HG03159 (cell line): ENCODE measurements at regions not wholly inside any gene's neighbourhood (a gene's known extent, or its start where the extent isn't known, plus 50 kb on each side); places are given as distances from the start of the nearest gene placed in this dataset.
"Not testable (repeated sequence)": the region's sequence is repeated elsewhere in the genome, so short reads cannot be mapped to it uniquely, and the experiment has no call there.

Experiments
- ATAC-seq: cut with Tn5 transposase; IDR thresholded peaks from one replicate; pipeline ENCODE4 v1.9.1; 2021; ENCODE audit warnings: mild to moderate bottlenecking, moderate library complexity; ENCODE audit not compliant: unreplicated experiment

- ATAC-seq = no peak
Observed at GRCh38 chr10:2925631-2926030, 141.7 kb upstream of the PFKP start.

GRCh38 chr10:2924431-2924830 is 142.9 kb upstream of the PFKP start:
- no peak for ATAC-seq

DNA sequence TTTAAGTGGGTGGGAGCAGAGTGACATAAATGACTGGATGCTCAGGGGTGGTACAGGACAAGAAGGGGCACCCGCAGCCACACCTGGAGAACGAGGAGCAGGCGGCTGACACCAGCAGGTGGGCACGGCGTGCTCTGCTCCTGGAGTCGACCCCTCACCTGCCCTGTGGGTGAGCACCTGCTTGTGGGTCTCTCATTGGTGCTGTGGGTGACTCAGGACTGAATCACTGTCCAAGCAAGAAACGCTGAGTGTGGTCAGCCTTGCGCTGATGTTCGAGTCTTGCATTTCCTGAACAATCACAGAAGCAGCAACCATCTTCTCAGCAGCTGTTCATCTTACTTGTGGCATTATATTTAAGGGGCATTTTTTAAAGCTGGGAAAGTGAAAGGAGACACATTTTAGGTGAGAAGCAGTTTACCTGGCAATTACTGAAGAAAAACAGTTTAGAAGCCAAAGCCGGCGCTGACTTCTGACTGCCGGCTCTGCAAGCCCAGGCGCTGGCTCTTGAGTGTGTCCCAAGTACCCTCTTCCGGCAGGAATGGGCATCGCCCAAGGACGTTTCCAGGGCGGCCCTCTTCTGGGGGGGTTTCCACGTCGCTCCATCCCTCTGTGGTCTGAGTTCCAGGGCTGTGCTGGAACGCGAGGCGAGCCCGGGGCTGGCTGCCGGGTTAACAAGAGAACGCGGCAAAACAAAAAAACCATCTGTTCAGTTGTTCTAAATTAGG is 145.2 kb upstream of the PFKP start:
- no peak for ATAC-seq

DNA sequence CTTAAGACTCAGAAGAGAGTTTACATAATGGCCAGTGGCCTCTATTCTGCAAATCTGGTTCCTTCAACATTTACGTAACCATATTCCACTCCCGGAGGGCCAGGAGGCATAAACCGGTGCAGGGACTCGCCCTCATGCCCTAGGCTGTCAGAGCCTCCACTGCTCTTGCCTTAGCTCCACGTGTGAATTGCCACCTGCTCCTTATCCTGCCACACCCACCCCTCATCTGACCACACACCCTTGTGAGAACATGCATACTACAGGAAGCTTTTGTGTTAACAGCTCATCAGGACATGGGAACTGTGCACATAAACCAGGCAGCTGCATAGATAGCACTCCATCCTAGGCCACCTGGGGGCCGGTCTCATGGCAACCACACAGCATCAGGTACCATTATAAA is 146.7 kb upstream of the PFKP start:
- no peak for ATAC-seq

DNA sequence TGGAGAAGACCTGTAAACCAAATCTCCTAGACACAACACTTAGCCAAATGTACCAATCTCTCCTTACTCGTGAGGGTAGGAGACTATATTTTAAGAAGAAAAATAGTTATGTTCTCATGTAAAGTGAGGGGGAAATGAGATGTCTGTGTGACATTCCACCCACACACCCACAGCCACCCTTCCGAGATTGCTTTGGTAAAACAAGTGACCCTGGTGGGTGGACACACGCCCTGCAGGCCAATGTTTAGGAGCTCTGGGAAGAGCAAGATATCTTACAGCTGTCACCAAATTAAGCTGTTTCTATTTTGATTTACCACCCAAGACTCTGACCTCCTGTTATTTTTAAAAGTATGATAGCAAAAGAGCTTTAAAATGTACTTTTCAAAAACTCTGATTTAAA is 147.2 kb upstream of the PFKP start:
- no peak for ATAC-seq

DNA sequence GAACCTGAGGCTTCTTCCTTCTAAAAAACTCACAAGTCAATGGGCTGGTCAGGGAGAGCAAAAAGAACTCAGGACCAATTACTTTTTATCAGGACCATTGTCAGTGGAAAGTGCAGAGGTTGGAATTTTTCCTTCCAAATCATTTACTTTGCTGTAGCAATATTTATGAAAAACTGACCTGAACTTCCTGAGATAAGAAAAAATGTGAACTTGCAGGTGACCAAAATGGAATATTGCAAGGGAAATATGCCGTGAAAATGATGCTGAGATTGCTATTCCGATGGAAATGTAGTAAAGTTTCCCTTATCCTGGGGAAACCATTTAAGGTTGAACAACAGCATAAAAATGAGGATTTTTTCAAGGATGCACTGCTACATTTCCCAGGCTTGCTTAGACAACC is 148.3 kb upstream of the PFKP start:
- ATAC-seq = no peak

DNA sequence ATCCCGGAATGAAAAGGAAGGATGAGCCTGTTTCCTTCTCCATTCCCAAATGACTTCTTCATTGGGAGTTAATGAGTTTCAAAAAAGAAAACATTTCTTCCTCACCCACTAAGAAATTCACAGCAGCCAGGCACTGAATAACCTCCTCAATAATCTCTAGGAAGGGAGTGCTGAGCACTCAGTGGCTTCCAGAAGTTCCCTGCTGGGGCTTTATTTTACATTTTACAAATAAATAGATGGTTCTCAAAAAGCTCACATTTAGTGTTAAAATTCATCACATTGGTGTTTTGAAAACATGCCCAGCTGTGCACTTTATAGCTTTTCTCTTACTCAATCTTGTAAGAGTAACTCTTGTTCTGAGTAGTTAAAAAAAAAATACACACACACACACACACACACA is 148.9 kb upstream of the PFKP start:
- no peak for ATAC-seq

- ATAC-seq = no peak
Observed at GRCh38 chr10:2917926-2918325, 149.4 kb upstream of the PFKP start.

GRCh38 chr10:2915412-2915811 is 151.9 kb upstream of the PFKP start:
- no peak for ATAC-seq

DNA sequence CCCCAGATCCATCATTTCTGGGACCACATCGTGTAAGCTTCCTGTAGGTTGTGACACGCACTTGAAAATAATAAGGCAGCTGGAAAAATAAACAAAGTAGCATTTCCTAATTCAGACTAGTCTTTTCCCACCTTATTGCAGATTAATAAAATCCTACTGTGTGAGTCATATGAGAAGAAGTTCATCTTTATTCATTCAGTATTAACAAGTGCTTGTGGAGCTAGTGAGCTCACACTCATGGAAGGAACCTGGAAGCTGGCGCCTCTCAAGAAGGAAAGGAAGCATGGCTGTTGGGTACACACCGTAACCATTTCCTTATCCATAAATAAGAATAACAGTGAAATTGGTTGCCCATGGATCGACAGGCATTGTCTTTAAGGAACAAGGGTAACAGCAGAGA is 152.6 kb upstream of the PFKP start:
- no peak for ATAC-seq

DNA sequence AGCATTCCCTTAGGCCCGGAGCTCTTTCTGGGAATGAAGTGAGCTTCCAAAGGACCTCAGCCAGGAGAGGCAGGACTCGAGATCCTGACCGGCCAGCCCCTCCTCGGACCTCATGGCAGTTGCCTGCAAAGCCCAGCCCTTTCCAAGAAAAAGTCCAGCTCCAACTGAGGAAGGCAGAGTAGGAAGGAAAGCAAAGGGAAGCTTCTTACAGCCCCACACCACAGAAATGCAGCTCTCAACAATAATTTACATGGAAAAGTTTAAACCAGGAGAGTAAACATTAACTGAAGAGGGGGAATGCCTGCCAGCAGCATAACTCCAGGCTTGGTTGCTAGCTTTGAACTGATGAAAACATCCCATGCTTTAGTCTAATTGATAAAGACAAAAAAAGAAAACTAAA is 153.9 kb upstream of the PFKP start:
- ATAC-seq = no peak

GRCh38 chr10:2910656-2911055 is 156.7 kb upstream of the PFKP start:
- ATAC-seq = no peak

DNA sequence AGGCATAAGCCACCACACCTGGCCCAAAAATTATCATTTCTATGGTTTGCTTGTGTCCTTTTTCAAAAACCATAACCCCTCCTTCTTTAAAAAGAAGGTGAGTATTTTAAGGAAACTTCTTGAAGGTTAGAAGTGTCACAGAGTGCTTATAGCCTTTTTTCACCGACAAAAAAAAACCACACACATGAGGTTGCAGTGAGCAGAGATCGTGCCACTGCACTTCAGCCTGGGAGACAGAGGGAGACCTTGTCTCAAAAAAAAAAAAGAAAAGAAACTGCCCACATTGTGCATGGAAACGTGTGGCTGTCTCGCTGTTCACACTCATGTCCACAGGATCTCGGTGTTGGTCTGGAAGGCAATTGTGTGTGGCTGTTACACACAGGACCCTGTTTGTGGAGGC is 157.4 kb upstream of the PFKP start:
- no peak for ATAC-seq

DNA sequence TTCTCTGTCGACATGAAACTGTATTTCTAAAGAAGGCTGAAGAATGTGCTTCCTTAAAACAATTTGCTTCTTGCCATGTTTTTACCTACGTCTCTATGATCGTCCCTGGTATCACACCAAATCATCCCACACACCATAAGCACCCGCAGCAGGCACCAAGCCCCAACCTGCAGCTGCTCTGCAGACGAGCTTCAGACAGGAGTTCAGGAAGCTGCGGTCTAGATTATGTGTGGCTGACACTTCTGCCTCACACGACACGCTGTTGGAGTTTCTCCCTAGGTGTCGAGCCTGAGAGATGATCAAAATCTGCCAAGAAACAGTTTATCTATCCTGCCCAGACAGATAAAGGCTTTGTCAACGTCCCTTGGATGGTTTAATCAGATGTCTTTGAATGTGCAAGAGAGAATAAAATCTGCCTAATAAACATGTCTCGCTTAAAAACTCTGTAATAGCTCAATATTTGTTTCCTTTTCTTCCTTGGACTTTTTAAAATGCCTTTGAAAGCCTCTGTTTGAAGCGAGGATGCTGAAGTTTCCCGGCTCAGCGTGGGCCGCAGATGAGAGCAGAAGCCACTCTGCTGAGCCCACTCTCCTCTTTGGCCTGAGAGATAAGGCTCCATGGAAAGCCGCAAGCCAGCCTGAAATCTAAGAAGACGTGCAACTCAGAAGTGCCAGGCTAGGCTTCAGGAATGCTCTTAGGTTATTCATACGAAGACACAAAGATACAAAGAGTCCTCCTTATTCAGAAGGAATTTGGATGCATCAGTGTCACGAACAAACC is 158.3 kb upstream of the PFKP start:
- ATAC-seq = no peak

DNA sequence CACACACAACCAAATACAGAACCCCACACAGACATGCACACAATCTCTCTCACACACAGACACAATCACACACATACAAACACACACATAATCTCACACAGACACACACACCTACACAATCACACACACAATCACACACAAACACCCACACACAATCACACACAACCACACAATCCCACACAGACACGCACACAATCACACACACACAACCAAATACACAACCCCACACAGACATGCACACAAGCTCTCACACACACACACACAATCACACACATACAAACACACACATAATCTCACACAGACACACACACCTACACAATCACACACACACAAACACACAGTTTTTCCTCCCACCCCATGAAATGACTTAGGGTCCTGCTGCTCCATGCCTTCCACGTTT is 160.4 kb upstream of the PFKP start:
- ATAC-seq = no peak

- ATAC-seq = no peak
Observed at GRCh38 chr10:2905851-2906250, 161.5 kb upstream of the PFKP start.

GRCh38 chr10:2900530-2900929 is 166.8 kb upstream of the PFKP start:
- no peak for ATAC-seq

GRCh38 chr10:2899246-2899951 is 167.9 kb upstream of the PFKP start:
- no peak for ATAC-seq

- no peak for ATAC-seq
Observed at GRCh38 chr10:2898509-2898860, 168.9 kb upstream of the PFKP start.

DNA sequence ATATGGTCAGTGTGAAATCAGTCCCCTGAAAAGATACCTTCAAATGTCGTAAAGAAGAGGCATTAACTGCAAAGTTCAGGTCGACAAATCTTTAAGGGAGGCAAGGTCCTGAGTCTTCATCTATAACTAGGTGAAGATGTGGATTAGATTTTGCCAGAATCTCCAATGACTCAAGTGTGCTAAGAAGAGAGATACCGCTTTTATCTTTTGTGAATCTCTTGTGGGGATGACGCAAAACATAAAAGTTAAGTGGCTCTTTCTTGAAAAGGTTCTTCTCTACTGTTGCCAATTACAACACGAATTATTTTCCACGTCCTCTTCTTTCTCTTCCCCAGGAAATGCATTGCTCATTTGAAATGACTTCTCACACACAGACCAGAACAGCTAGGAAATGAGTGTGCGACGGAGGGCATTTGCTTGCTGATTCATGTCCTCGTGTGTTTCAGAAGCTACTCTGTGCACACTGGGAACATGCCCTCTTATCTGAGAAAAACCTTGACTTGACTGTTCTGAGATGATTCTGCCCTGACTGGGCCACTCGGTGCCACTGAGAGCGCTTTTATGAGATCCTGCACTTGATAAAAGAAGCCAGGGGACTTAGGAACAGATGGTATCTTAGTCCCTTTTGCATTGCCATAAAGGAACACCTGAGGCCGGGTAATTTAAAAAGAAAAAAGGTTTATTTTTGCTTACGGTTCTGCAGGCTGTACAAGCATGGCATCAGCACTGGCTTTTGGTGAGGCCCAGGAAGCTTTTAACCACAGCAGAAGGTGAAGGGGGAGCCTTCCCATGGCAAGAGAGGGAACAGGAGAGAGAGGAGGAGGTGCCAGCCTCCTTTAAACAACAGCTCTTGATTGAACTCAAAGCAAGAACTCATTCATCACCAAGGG is 169.5 kb upstream of the PFKP start:
- ATAC-seq = no peak

GRCh38 chr10:2896334-2896733 is 171.0 kb upstream of the PFKP start:
- ATAC-seq = not testable (repeated sequence)
